ENCODE measurements at regions not wholly inside any gene's neighbourhood (a gene's known extent, or its start where the extent isn't known, plus 50 kb on each side); places are given as distances from the start of the nearest gene placed in this dataset.

GRCh38 chr7:81004098-81004497 is 85.2 kb upstream of the SEMA3C start:
- H3K18ac ChIP-seq (ENCODE audit: extremely low read depth, low read length) = no peak overlapping the region
- H3K23ac ChIP-seq (ENCODE audit: insufficient read length) = no peak overlapping the region
- H3K9me3 ChIP-seq (ENCODE audit: insufficient read depth in 2 of 2, low read depth in 1 of 2, low read length in 1 of 2) = no peaks in the 10 kb centered on the region
- no peak overlapping the region for H3K4me2 ChIP-seq (ENCODE audit: insufficient read depth in 1 of 2, low read depth in 2 of 2, low read length in 2 of 2)
- no peak overlapping the region for H2BK12ac ChIP-seq (ENCODE audit: low read depth, low read length)
- no peak overlapping the region for H2BK15ac ChIP-seq (ENCODE audit: low read length)
- TF ChIP-seq SUZ12 (IDR thresholded peaks at IDR 0.05; ENCODE audit: low read length) (no peak), BACH1 (IDR thresholded peaks at IDR 0.05; ENCODE audit: low read length) (no peak), HDAC6 (IDR thresholded peaks at IDR 0.05; ENCODE audit: low read depth, low read length) (no peak)
- WGBS, 2 experiments (ENCODE audit: extremely low coverage in 1 of 2, insufficient coverage in 1 of 2, insufficient read length in 1 of 2, insufficient replicate concordance in 2 of 2, low coverage in 1 of 2, low lambda C conversion rate in 2 of 2, missing lambda C conversion rate in 1 of 2) = 100% methylated on average over 1 of the region's 1 CpG; no CpG with 5 or more reads in 1 of the 2 experiments
- H2AK5ac ChIP-seq (ENCODE audit: low read depth, low read length) = no peak overlapping the region
- no peaks in the 10 kb centered on the region for H3K4me1 ChIP-seq (replicated peaks in 1 of 4; ENCODE audit: control insufficient read depth in 3 of 4, insufficient read depth in 4 of 4, low read length in 3 of 4)
- H2BK120ac ChIP-seq (replicated peaks; ENCODE audit: low read depth, low read length) = no peak overlapping the region
- no peaks in the 10 kb centered on the region for H3K79me2 ChIP-seq (ENCODE audit: control insufficient read depth in 1 of 2, insufficient read depth in 2 of 2, low read length in 2 of 2)
- H3K27ac ChIP-seq (ENCODE audit: low read depth, low read length) = no peak overlapping the region
- FAIRE-seq (no peak), DNase-seq (ENCODE audit: low read depth in 1 of 2, low spot score in 2 of 2) (no peak)
- H3K9ac ChIP-seq (replicated peaks in 1 of 4; ENCODE audit: extremely low read depth in 1 of 4, low read depth in 3 of 4, low read length in 3 of 4) = no peak overlapping the region
- no peak overlapping the region for H4K5ac ChIP-seq (ENCODE audit: insufficient read length, low read depth, low read length)
- H3K4ac ChIP-seq (replicated peaks; ENCODE audit: insufficient read length, low read depth, low read length) = no peak overlapping the region
- H3K4me3 ChIP-seq (ENCODE audit: extremely low read depth in 1 of 4, insufficient read depth in 2 of 4, low read depth in 3 of 4, low read length in 4 of 4) = no peak overlapping the region
- H3K14ac ChIP-seq (ENCODE audit: insufficient read length) = no peak overlapping the region
- no peak overlapping the region for H2BK5ac ChIP-seq (ENCODE audit: low read depth, low read length)
- H4K20me1 ChIP-seq (replicated peaks in 1 of 2; ENCODE audit: control insufficient read depth in 1 of 2, insufficient read depth in 2 of 2, low read length in 2 of 2) = no peaks in the 10 kb centered on the region
- H2AFZ ChIP-seq (ENCODE audit: low read length) = no peak overlapping the region
- CTCF ChIA-PET (ENCODE audit: partially characterized antibody) = interaction anchor here (1.7 kb wide), 1 partner anchor 253 kb away, joined by 5 read pairs; no protein-coding TSS in a partner anchor
- no peak overlapping the region for H2BK20ac ChIP-seq (ENCODE audit: low read length)
- no peaks in the 10 kb centered on the region for H3K23me2 ChIP-seq (ENCODE audit: low read depth, low read length)
- H3K56ac ChIP-seq (replicated peaks; ENCODE audit: insufficient read length, low read depth, low read length) = no peak overlapping the region
- H3K36me3 ChIP-seq (ENCODE audit: control insufficient read depth in 2 of 4, insufficient read depth in 4 of 4, low read length in 3 of 4) = no peaks in the 10 kb centered on the region
- POLR2A ChIA-PET (ENCODE audit: partially characterized antibody) = no interaction called here
- H4K8ac ChIP-seq (ENCODE audit: extremely low read depth, insufficient read depth, low read length) = no peak overlapping the region
- H3K27me3 ChIP-seq (replicated peaks in 1 of 4; ENCODE audit: control insufficient read depth in 3 of 4, extremely low read depth in 1 of 4, insufficient read depth in 3 of 4, low read length in 3 of 4) = no peaks in the 10 kb centered on the region
- H4K91ac ChIP-seq (replicated peaks; ENCODE audit: insufficient read length, low read length) = no peak overlapping the region
- H3K79me1 ChIP-seq (ENCODE audit: low read depth, low read length) = no peaks in the 10 kb centered on the region
